ENCODE measurements at regions not wholly inside any gene's neighbourhood (a gene's known extent, or its start where the extent isn't known, plus 50 kb on each side); places are given as distances from the start of the nearest gene placed in this dataset.
A peak's percentile ranks its signal among the peaks of the same experiment; 100 is the strongest.
"Not testable (repeated sequence)": the region's sequence is repeated elsewhere in the genome, so short reads cannot be mapped to it uniquely, and the experiment has no call there.

- no peak for DNase-seq (ENCODE audit: low read depth in 4 of 4, low spot score in 3 of 4)
Measured at GRCh38 chr1:21385022-21385421, 54.9 kb upstream of the NBPF3 start.

GRCh38 chr1:21384620-21385019, 55.3 kb upstream of the NBPF3 start:
- DNase-seq (ENCODE audit: low read depth in 4 of 4, low spot score in 3 of 4), result no peak

DNA sequence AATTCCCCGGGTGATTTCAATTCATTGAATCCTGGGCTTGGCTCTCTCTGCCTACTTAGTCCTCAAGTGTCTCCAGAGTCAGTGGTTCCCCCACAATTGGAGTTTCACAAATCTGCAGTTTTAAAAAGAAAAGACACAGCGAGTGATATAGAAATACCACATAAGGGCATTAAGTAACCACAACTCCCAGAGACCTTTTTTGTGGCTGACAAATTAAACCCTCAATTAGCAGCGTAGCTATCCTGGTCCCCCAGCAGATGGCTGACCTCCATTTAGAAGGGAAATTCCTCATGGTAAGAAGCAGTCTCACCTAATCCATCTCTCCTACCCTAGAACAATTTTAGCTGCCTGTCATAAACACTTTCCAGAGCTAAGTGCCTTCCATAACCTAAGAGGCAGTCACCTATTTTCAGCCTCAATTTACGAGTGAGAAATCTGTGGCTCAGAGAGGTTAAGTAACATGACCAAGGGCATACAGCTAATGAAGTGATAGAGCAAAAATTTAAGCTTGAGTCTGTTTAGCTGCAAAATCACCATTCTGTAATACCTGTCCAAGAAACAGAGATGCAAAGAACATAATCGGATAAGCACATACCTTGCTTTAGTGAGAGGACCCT, 56.0 kb upstream of the NBPF3 start:
- no peak for DNase-seq (ENCODE audit: low read depth in 4 of 4, low spot score in 3 of 4)

DNA sequence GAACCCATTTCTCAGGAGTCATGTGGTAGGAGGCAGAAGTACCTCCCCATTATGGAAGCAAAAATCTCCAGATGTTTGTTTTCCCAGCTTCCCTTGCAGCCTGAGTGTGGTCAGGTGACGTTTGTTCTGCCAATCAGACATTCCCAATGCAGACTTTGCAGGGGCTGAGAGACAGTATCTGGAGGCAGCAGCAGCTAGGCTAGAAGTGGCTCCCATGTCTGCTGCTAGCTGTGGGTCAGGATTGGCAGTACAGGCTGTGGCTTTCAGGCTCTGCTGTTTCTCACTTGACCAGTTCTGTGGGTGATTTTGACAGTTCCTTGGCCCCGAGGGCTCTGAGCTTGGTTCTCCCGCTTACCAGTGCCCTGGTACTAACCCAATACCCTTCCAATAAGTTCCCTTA, 58.6 kb upstream of the NBPF3 start:
- no peak for DNase-seq (ENCODE audit: low read depth in 4 of 4, low spot score in 3 of 4)

- DNase-seq (ENCODE audit: low read depth in 4 of 4, low spot score in 3 of 4), result not testable (repeated sequence)
Measured at GRCh38 chr1:21380147-21380546, 59.8 kb upstream of the NBPF3 start.

DNA sequence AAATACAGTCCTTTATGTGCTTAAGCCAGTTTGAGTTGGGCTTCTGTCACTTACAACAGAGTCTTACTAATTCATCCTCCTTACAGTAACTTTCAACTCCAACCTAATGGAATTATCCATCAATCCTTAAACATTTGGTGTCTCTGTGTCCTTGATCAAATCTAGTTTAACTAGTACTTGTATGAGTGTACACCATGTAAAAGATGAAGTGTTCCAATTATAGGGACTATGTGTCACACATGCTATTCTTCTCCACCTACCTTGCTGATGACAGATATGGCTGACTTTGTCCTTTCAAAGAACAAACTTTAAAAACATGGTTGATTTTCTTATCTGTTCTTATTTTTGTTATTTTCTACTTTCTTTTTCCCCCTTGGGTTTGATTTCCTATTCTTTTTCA, 60.4 kb upstream of the NBPF3 start:
- no peak for DNase-seq (ENCODE audit: low read depth in 4 of 4, low spot score in 3 of 4)

- DNase-seq (ENCODE audit: low read depth in 4 of 4, low spot score in 3 of 4), result no peak
Measured at GRCh38 chr1:21378705-21379494, 61.0 kb upstream of the NBPF3 start.

DNA sequence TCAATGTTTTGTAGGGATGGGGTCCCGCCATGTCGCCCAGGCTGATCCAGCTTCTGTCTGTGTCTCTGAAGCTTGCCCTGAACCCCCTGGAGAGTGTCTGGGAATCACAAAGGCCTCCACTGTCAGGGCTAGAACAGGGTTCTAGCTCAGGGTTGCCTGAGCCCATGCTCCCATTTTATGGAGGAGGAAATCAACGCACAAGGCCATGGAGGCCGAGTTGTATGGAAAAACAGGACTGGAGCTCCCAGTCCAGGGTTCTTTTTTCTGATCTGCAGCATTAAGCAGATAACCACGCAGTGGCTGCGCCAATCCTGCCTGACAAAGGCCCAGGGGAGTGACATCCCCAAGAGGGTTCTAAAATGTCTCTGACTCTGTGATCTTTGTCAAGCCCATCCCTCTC, 67.6 kb upstream of the NBPF3 start:
- DNase-seq (ENCODE audit: low read depth in 4 of 4, low spot score in 3 of 4), result no peak

DNA sequence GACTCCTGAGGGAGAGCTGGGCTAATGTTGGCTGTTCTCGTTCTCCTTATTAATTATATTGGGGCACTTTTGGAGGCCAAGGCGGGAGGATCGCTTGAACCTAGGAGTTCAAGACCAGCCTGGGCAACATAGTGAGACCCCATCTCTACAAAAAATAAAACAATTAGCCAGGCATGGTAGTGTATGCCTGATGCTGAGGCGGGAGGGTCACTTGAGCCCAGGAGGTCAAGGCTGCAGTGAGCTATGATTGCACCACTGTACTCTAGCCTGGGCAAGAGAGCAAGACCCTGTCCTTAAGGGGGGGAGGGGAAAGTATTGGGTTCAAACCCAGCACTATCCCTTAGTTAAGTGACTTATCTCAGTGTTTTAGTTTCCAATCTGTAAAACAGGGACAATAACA, 70.0 kb upstream of the NBPF3 start:
- DNase-seq (ENCODE audit: low read depth in 4 of 4, low spot score in 3 of 4), result no peak

GRCh38 chr1:21368515-21369289, 71.2 kb upstream of the NBPF3 start:
- peak in 3 of 4 donors; percentile 55 to 68 (median 60) for DNase-seq (ENCODE audit: low read depth in 4 of 4, low spot score in 3 of 4)

GRCh38 chr1:21367973-21368514, 71.9 kb upstream of the NBPF3 start:
- DNase-seq (ENCODE audit: low read depth in 4 of 4, low spot score in 3 of 4), result not testable (repeated sequence)

DNA sequence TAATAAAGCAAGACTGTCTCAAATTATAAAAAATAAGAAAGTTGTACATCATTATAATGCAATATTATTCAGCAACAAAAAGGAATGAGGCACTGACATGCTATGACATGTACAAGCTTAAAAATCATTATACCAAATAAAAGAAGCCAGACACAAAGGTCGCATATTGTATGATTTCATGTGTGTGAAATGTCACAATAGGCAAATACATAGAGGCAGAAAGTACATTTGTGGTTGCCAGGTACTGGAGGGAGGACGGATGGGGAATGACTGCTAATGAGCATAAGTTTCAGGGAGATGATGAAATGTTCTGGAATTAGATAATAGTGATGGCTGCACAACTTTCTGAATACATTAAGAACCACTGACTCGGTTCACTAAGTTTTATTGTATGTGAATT, 73.6 kb upstream of the NBPF3 start:
- no peak for DNase-seq (ENCODE audit: low read depth in 4 of 4, low spot score in 3 of 4)

DNA sequence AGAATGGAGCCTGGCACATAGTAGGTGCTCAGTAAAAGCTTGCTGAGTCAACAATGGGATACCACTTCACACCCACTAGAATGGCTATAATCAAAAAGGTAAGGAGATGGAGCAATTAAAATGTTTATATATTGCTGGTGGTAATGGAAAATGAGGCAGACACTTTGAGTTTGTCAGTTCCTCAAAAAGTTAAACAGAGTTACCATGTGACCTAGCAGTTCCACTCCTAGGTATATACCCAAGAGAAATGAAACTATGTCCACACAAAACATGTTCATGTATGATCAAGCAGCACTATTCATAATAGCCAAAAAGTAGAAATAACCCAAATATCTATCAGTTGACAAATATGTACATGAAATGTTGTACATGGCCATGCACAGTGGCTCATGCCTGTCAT, 74.8 kb upstream of the ECE1 start:
- no peak for DNase-seq (ENCODE audit: low read depth in 4 of 4, low spot score in 3 of 4)

GRCh38 chr1:21362096-21362495, 71.8 kb upstream of the ECE1 start:
- DNase-seq (ENCODE audit: low read depth in 4 of 4, low spot score in 3 of 4), result no peak

GRCh38 chr1:21361506-21361905, 71.2 kb upstream of the ECE1 start:
- DNase-seq (ENCODE audit: low read depth in 4 of 4, low spot score in 3 of 4), result no peak

DNA sequence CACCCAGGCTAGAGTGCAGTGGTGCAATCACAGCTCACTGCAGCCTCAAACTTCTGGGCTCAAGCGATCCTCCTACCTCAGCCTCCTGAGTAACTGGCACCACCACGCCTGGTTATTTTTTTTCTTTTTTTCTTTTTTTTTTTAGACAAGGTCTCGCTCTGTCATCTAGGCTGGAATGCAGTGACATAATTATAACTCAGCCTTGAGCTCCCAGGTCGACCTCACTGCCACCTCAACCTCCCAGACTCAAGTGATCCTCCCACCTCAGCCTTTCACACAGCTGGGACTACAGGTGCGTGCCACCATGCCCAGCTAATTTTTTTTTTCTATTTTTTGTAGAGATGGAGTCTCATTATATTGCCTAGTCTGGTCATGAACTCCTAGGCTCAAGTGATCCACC, 66.9 kb upstream of the ECE1 start:
- no peak for DNase-seq (ENCODE audit: low read depth in 4 of 4, low spot score in 3 of 4)

DNA sequence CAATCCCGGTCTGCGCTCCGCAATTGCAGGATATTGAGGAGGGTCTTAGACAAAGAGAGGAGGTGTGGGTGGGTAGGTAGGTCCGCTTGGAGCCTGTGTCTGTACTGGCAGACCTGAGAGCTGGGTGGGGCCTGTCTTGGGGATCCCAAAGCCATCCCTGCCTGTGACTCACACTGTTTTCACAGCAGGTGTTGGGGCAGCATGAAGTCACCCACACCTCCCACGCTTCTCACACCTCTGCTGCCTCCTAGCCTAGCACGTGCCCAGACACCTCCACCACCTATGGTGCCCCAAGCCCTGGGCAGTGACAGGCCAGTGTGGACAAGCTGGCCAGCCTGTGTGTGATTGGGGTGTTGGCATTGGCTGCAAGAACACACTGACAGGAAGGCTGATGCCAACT, 65.7 kb upstream of the ECE1 start:
- DNase-seq (ENCODE audit: low read depth in 4 of 4, low spot score in 3 of 4), result no peak

- no peak for DNase-seq (ENCODE audit: low read depth in 4 of 4, low spot score in 3 of 4)
Measured at GRCh38 chr1:21352586-21352985, 62.3 kb upstream of the ECE1 start.

- DNase-seq (ENCODE audit: low read depth in 4 of 4, low spot score in 3 of 4), result no peak
Measured at GRCh38 chr1:21351901-21352300, 61.6 kb upstream of the ECE1 start.

- DNase-seq (ENCODE audit: low read depth in 4 of 4, low spot score in 3 of 4), result no peak
Measured at GRCh38 chr1:21350202-21350885, 60.1 kb upstream of the ECE1 start.

DNA sequence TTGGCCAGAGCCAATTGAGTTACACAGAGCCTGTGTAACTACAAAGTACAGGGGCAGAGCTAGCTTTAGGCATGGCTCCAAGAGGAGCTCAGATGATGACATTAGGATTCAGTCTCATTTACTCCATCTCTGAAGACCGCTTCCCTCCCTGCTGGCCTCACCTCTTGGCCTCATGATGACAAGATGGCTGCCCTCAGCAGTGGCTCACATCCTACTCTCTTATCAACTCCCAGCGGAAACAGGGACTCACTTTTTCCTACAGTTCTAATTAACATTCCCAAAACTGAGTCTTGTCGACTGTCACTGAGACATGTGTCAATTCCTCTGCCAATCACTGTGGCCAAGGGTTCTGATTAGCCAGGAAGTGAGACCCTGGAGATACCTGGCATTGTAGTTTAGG, 59.4 kb upstream of the ECE1 start:
- no peak for DNase-seq (ENCODE audit: low read depth in 4 of 4, low spot score in 3 of 4)

Measured in left renal pelvis (tissue), 4 donors.